PFSK-1 (cell line): ENCODE measurements at regions not wholly inside any gene's neighbourhood (a gene's known extent, or its start where the extent isn't known, plus 50 kb on each side); places are given as distances from the start of the nearest gene placed in this dataset.

Experiments used
- POLR2AphosphoS5 ChIP-seq: IDR thresholded peaks from 2 replicates; pipeline ENCODE4 v1.6.1; 2012; ENCODE audit warnings: low read depth, mild to moderate bottlenecking, control low read depth, low read length, moderate library complexity
- TAF1 ChIP-seq: IDR thresholded peaks from 2 replicates; pipeline ENCODE4 v1.6.1; 2012; ENCODE audit warnings: low read length, control low read depth, borderline replicate concordance; ENCODE audit not compliant: insufficient read depth

DNA sequence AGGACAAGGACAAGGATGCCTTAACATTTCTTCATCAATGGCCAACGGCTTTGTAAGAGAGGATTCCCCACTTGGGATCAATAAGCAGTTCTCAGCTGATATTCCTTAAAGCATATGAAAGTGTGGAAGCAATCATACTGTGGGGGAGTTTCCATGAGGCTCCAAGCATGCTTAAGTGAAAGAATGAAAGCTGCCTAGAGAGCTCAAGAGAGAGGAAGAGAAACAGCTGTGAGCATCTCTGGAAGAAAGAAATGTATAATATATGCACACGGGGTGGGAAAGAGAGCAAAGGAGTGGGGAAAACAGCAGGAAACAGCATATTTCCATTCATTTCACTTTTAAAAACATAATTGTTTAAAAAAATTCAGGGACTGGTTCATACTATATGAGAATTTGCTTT is 94.7 kb upstream of the WARS2 start:
- TF ChIP-seq POLR2AphosphoS5 = no peak
- no peak for TF ChIP-seq TAF1
